SU-DHL-6 (cell line): ENCODE measurements at regions not wholly inside any gene's neighbourhood (a gene's known extent, or its start where the extent isn't known, plus 50 kb on each side); places are given as distances from the start of the nearest gene placed in this dataset.

Experiments used
- H2AFZ ChIP-seq: fragments of 200-600 bp; sonication (generic); 2 replicates; pipeline ENCODE4 v1.6.1; 2014; ENCODE audit warnings: low read depth, mild to moderate bottlenecking, moderate library complexity, mixed read lengths, antibody characterized with exemption, low read length; ENCODE audit not compliant: severe bottlenecking
- H3F3A ChIP-seq: fragments of 200-600 bp; shearing (Covaris generic); 2 replicates; pipeline ENCODE4 v1.6.0; 2016; ENCODE audit warnings: antibody characterized with exemption, mild to moderate bottlenecking; ENCODE audit not compliant: insufficient read depth
- H3K27ac ChIP-seq: fragments of 200-600 bp; sonication (generic); 2 replicates; pipeline ENCODE4 v1.5.1; 2016; ENCODE audit warnings: low read depth, mild to moderate bottlenecking, low read length, moderate library complexity, mixed read lengths
- H3K27me3 ChIP-seq: fragments of 200-600 bp; sonication (generic), shearing (Covaris generic); 2 replicates; pipeline ENCODE4 v1.6.0; 2014; ENCODE audit warnings: mild to moderate bottlenecking, low read length
- H3K36me3 ChIP-seq: fragments of 200-600 bp; sonication (generic); 2 replicates; pipeline ENCODE4 v1.6.1; 2014; ENCODE audit warnings: mild to moderate bottlenecking, low read length, mixed read lengths
- H3K4me2 ChIP-seq: fragments of 300-600, 200-600 bp; shearing (Covaris generic), sonication (generic); 2 replicates; pipeline ENCODE4 v1.6.0; 2014; ENCODE audit warnings: low read length, low read depth, mild to moderate bottlenecking; ENCODE audit not compliant: poor library complexity, severe bottlenecking
- H3K4me3 ChIP-seq: fragments of 200-600 bp; sonication (generic); 2 replicates; pipeline ENCODE4 v1.5.1; 2014; ENCODE audit warnings: antibody characterized with exemption, low read length, mild to moderate bottlenecking, mixed read lengths; ENCODE audit not compliant: insufficient read depth, poor library complexity, severe bottlenecking
- H3K79me2 ChIP-seq: fragments of 200-600 bp; sonication (generic); 2 replicates; pipeline ENCODE4 v1.6.1; 2014; ENCODE audit warnings: mild to moderate bottlenecking, low read length, moderate library complexity; ENCODE audit not compliant: insufficient read depth
- H3K9ac ChIP-seq: fragments of 200-600 bp; sonication (generic); 2 replicates; pipeline ENCODE4 v1.7.0; 2014; ENCODE audit warnings: mild to moderate bottlenecking, low read length
- H3K9me2 ChIP-seq: fragments of 200-600 bp; sonication (generic); replicated peaks from 2 replicates; pipeline ENCODE4 v1.6.1; 2014; ENCODE audit warnings: low read length; ENCODE audit not compliant: insufficient read depth
- H3K9me3 ChIP-seq: fragments of 200-600 bp; sonication (generic); 2 replicates; pipeline ENCODE4 v1.6.1; 2014; ENCODE audit warnings: low read length, mixed read lengths; ENCODE audit not compliant: insufficient read depth
- H4K20me1 ChIP-seq: fragments of 200-600 bp; sonication (generic); 2 replicates; pipeline ENCODE4 v1.6.1; 2014; ENCODE audit warnings: low read depth, mild to moderate bottlenecking, antibody characterized with exemption, low read length, moderate library complexity, mixed read lengths
- EZH2phosphoT487 ChIP-seq: fragments of 200-600 bp; sonication (generic), shearing (Covaris generic); conservative IDR thresholded peaks from 2 replicates; pipeline ENCODE4 v1.6.1; 2018; ENCODE audit warnings: mild to moderate bottlenecking, antibody characterized with exemption, low read length, moderate library complexity, mixed read lengths
- TF ChIP-seq, protein P1 (sequence below): fragments of 200-600 bp; sonication (generic); IDR thresholded peaks from one replicate; pipeline ENCODE4 v1.5.1; 2017; ENCODE audit warnings: antibody characterized with exemption, mild to moderate bottlenecking, low read length, moderate library complexity; ENCODE audit not compliant: insufficient read depth, poor library complexity, severe bottlenecking

DNA sequence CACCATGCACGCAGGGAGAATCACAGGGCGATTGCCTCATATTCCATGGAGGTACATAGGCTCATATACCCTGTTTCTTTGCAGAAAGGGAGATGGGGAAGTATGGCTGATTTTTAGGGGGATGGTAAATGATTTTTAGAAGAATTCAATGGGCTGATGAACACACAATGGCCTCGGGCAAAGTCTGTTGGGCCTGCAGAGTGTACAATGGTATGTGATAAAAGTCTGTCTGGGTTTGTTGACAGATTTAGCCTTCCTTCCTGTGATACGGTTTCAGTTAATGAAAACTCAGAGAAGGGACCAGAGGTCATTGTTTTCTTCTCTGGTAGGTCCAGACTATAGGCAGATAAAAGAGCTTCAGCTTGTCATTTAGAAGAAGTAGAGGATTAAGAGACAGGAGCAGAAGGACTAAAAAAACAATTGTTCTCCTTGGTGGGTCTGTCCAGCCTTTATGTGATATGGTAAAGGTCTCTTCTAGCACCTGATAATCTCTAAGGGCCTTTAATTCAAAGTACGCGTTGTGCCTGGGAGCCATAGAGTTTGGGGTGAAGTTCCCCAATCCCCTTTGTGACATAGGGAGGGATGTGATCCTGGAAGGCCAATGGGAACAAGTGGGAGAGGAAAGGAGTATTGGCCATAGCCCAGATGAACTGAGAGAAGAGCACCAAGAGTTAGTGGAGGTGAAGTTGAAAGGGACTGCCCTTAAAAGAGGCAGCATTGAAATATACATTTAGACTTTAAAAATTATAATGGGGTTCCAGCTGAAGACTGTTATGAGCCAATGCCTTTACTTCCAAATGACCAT, 107.5 kb upstream of the SERPINE2 start:
- Histone ChIP-seq H3F3A (no peaks in the 10 kb centered on the region), H3K4me3 (no peak overlapping the region), H3K27me3 (0 out of 2 replicates have a peak, but pooled peaks cover 3% of the 10 kb centered on the region), H3K9me3 (no peaks in the 10 kb centered on the region), H3K36me3 (no peaks in the 10 kb centered on the region), H3K9ac (no peak overlapping the region), H4K20me1 (no peaks in the 10 kb centered on the region), H3K27ac (no peak overlapping the region), H3K9me2 (no peaks in the 10 kb centered on the region), H2AFZ (no peak overlapping the region), H3K79me2 (no peaks in the 10 kb centered on the region), H3K4me2 (no peak overlapping the region)
- TF ChIP-seq EZH2phosphoT487, result no peak
- TF ChIP-seq, protein P1, sequence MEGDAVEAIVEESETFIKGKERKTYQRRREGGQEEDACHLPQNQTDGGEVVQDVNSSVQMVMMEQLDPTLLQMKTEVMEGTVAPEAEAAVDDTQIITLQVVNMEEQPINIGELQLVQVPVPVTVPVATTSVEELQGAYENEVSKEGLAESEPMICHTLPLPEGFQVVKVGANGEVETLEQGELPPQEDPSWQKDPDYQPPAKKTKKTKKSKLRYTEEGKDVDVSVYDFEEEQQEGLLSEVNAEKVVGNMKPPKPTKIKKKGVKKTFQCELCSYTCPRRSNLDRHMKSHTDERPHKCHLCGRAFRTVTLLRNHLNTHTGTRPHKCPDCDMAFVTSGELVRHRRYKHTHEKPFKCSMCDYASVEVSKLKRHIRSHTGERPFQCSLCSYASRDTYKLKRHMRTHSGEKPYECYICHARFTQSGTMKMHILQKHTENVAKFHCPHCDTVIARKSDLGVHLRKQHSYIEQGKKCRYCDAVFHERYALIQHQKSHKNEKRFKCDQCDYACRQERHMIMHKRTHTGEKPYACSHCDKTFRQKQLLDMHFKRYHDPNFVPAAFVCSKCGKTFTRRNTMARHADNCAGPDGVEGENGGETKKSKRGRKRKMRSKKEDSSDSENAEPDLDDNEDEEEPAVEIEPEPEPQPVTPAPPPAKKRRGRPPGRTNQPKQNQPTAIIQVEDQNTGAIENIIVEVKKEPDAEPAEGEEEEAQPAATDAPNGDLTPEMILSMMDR, result no peak

DNA sequence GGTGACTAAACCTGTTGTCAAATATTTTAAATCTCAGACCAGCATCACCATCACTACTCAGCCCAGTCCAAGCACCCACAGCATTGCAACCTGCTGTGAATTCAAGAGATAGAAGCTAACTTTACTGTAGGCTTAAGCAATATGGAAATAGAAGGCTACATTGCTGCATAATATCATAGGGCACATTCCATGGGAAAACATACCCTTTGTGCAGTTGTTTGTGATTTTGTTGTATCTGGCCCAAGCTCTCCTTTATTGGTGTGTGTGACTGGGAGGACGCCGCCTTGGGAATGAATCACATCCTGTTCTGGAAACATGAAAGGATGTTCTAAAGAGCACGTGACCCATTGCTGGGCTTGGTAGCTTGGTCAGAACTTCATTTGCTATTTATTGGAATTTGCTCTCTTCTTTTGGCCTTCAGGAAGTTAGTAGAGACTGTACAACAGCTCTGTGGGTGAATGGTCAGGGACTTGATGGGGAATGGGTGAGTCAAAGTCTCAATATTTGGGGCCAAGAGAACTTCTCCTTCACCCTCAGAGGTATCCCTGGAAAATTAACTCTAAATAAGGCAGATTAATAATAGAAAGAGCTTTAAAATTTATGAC, 106.8 kb upstream of the SERPINE2 start:
- Histone ChIP-seq H3F3A (no peaks in the 10 kb centered on the region), H2AFZ (no peak overlapping the region), H3K79me2 (no peaks in the 10 kb centered on the region), H3K4me2 (no peak overlapping the region), H3K9ac (no peak overlapping the region), H4K20me1 (no peaks in the 10 kb centered on the region), H3K27ac (no peak overlapping the region), H3K9me3 (no peaks in the 10 kb centered on the region), H3K36me3 (no peaks in the 10 kb centered on the region), H3K27me3 (0 out of 2 replicates have a peak, but pooled peaks cover 3% of the 10 kb centered on the region), H3K9me2 (no peaks in the 10 kb centered on the region), H3K4me3 (no peak overlapping the region)
- no peak for TF ChIP-seq EZH2phosphoT487
- TF ChIP-seq, protein P1, result no peak

DNA sequence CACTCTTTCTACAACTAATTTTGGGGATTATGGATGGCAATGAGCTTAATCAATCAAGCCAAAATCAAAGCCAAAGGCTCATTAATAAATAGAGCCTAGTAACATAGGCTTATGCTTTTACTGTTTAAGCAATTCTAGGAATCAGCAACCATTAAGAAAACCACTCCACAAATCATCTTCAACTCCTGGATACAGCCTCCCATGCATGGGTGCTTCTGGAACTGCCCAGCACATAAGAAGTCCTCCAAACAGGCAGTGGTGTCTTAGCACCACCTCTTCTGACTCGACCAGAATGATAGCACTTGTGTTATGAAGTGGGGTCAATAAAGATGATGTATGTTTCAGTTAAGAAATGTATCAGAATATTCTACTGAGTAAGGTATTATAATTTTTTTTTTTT, 104.4 kb upstream of the SERPINE2 start:
- Histone ChIP-seq H3K9me2 (no peaks in the 10 kb centered on the region), H3K36me3 (no peaks in the 10 kb centered on the region), H4K20me1 (no peaks in the 10 kb centered on the region), H3K79me2 (no peaks in the 10 kb centered on the region), H3K27me3 (0 out of 2 replicates have a peak, but pooled peaks cover 3% of the 10 kb centered on the region), H3K9ac (no peak overlapping the region), H3K4me2 (no peak overlapping the region), H3F3A (no peaks in the 10 kb centered on the region), H2AFZ (no peak overlapping the region), H3K4me3 (no peak overlapping the region), H3K27ac (no peak overlapping the region), H3K9me3 (no peaks in the 10 kb centered on the region)
- no peak for TF ChIP-seq EZH2phosphoT487
- TF ChIP-seq, protein P1, result no peak
